IMR-90 (cell line): ENCODE measurements at regions not wholly inside any gene's neighbourhood (a gene's known extent, or its start where the extent isn't known, plus 50 kb on each side); places are given as distances from the start of the nearest gene placed in this dataset.

Source experiments
- ATAC-seq: fragments of 200-7000 bp; cut with Tn5 transposase; 2 replicates; pipeline ENCODE4 v1.9.1; 2020; ENCODE audit warnings: low read depth, mild to moderate bottlenecking, moderate library complexity
- BruUV-seq: library from RNA; stranded (reverse); fragments of 400-500 nt; replicated peaks from 2 replicates; lab custom pipeline; 2021; lab: Mats Ljungman, UMichigan
- CTCF ChIA-PET: fragments of 300-600 bp; formaldehyde crosslinking; extraction: SDS; loops from one replicate; lab custom pipeline; 2021; ENCODE audit warnings: antibody characterized with exemption; lab: Yijun Ruan, JAX
- POLR2A ChIA-PET: fragments of 300-600 bp; sonication (Branson Sonifier 250); formaldehyde crosslinking; loops from one replicate; lab custom pipeline; 2022; ENCODE audit warnings: antibody characterized with exemption; ENCODE audit not compliant: unreplicated experiment; lab: Charles Lee
- DNase-seq: peaks from one replicate; pipeline ENCODE4 v3.0.0; 2013
- H2AFZ ChIP-seq: replicated peaks from 2 replicates; pipeline ENCODE3; 2013; ENCODE audit warnings: low read length, mild to moderate bottlenecking; ENCODE audit not compliant: poor library complexity
- H2AK5ac ChIP-seq: 2 replicates; pipeline ENCODE4 v1.6.1; 2013; ENCODE audit warnings: low read depth, low read length, inconsistent platforms
- H2AK9ac ChIP-seq: replicated peaks from 2 replicates; pipeline ENCODE3; 2013; ENCODE audit warnings: mild to moderate bottlenecking, low read depth, low read length, moderate library complexity; ENCODE audit not compliant: poor library complexity
- H2BK120ac ChIP-seq: 2 replicates; pipeline ENCODE4 v1.6.1; 2013; ENCODE audit warnings: low read depth, low read length, inconsistent platforms
- H2BK15ac ChIP-seq: 3 replicates; pipeline ENCODE4 v1.6.1; 2013; ENCODE audit warnings: low read depth, low read length, inconsistent platforms
- H2BK20ac ChIP-seq: 2 replicates; pipeline ENCODE4 v1.6.1; 2013; ENCODE audit warnings: low read depth, mild to moderate bottlenecking, inconsistent platforms, low read length, moderate library complexity
- H2BK5ac ChIP-seq: 2 replicates; pipeline ENCODE4 v1.6.1; 2013; ENCODE audit warnings: mild to moderate bottlenecking, low read depth, low read length, inconsistent platforms; ENCODE audit not compliant: poor library complexity, severe bottlenecking
- H3K14ac ChIP-seq: replicated peaks from 2 replicates; pipeline ENCODE4 v1.6.1; 2013; ENCODE audit warnings: low read depth, low read length, inconsistent platforms
- H3K18ac ChIP-seq: 2 replicates; pipeline ENCODE4 v1.6.1; 2013; ENCODE audit warnings: low read depth, low read length, control low read depth
- H3K23ac ChIP-seq: 2 replicates; pipeline ENCODE4 v1.6.1; 2013; ENCODE audit warnings: low read depth, low read length, inconsistent platforms
- H3K27ac ChIP-seq: 2 replicates; pipeline ENCODE4 v1.5.1; 2013; ENCODE audit warnings: mild to moderate bottlenecking, control low read depth, low read length; ENCODE audit not compliant: insufficient read depth
- H3K27me3 ChIP-seq: 2 replicates; pipeline ENCODE4 v1.6.1; 2013; ENCODE audit warnings: low read length; ENCODE audit not compliant: control insufficient read depth, insufficient read depth
- H3K36me3 ChIP-seq: 2 replicates; pipeline ENCODE4 v1.6.1; 2013; ENCODE audit warnings: low read length, mixed read lengths; ENCODE audit not compliant: control insufficient read depth, insufficient read depth
- H3K4ac ChIP-seq: 2 replicates; pipeline ENCODE4 v1.6.1; 2013; ENCODE audit warnings: low read depth, low read length, inconsistent platforms
- H3K4me1 ChIP-seq: 2 replicates; pipeline ENCODE4 v1.6.1; 2013; ENCODE audit warnings: low read length, mixed read lengths; ENCODE audit not compliant: control insufficient read depth, insufficient read depth
- H3K4me2 ChIP-seq: 2 replicates; pipeline ENCODE4 v1.6.1; 2013; ENCODE audit warnings: low read depth, mild to moderate bottlenecking, control low read depth, low read length, moderate library complexity
- H3K4me3 ChIP-seq: 2 replicates; pipeline ENCODE4 v1.5.1; 2013; ENCODE audit warnings: low read depth, mild to moderate bottlenecking, control low read depth, low read length, moderate library complexity; ENCODE audit not compliant: insufficient read depth
- H3K56ac ChIP-seq: 2 replicates; pipeline ENCODE4 v1.6.1; 2013; ENCODE audit warnings: low read length, inconsistent platforms; ENCODE audit not compliant: insufficient read depth; ENCODE audit errors: extremely low read depth
- H3K79me1 ChIP-seq, 2 experiments: 2 replicates each; pipeline ENCODE4 v1.6.1; 2013; ENCODE audit warnings: low read length in 2 of 2, inconsistent platforms in 1 of 2, low read depth in 1 of 2
- H3K9ac ChIP-seq: 2 replicates; pipeline ENCODE4 v1.6.1; 2013; ENCODE audit warnings: low read depth, low read length, control low read depth
- H3K9me1 ChIP-seq: 2 replicates; pipeline ENCODE4 v1.6.1; 2013; ENCODE audit warnings: low read length, inconsistent platforms; ENCODE audit not compliant: insufficient read depth
- H3K9me3 ChIP-seq: 2 replicates; pipeline ENCODE4 v1.6.1; 2013; ENCODE audit warnings: low read length; ENCODE audit not compliant: control insufficient read depth, insufficient read depth
- H4K20me1 ChIP-seq: 2 replicates; pipeline ENCODE4 v1.6.1; 2013; ENCODE audit warnings: low read length, inconsistent platforms; ENCODE audit not compliant: insufficient read depth
- H4K5ac ChIP-seq: 2 replicates; pipeline ENCODE4 v1.6.1; 2013; ENCODE audit warnings: mild to moderate bottlenecking, low read depth, low read length, control low read depth
- H4K8ac ChIP-seq, 2 experiments: 2 replicates each; pipeline ENCODE4 v1.6.1; 2013; ENCODE audit warnings: low read depth in 2 of 2, low read length in 2 of 2, control low read depth in 1 of 2, inconsistent platforms in 1 of 2
- H4K91ac ChIP-seq: 2 replicates; pipeline ENCODE4 v1.6.1; 2013; ENCODE audit warnings: low read depth, low read length, inconsistent platforms; ENCODE audit not compliant: insufficient read depth
- BHLHE40 ChIP-seq: fragments of 150-350 bp; IDR thresholded peaks from 2 replicates; pipeline ENCODE4 v1.6.1; 2016; ENCODE audit warnings: mild to moderate bottlenecking, low read depth, low read length
- CEBPB ChIP-seq: IDR thresholded peaks from 2 replicates; pipeline ENCODE4 v1.6.1; 2012; ENCODE audit warnings: low read depth, low read length, improper control_type of control experiment
- CHD1 ChIP-seq: IDR thresholded peaks from 2 replicates; pipeline ENCODE4 v1.6.1; 2012; ENCODE audit warnings: low read depth, low read length, improper control_type of control experiment
- FOS ChIP-seq: fragments of 150-350 bp; IDR thresholded peaks from 2 replicates; pipeline ENCODE4 v1.6.1; 2016; ENCODE audit warnings: low read depth, low read length
- MAFK ChIP-seq: IDR thresholded peaks from 2 replicates; pipeline ENCODE4 v1.6.1; 2012; ENCODE audit warnings: low read depth, low read length, improper control_type of control experiment
- MAZ ChIP-seq: IDR thresholded peaks from 2 replicates; pipeline ENCODE4 v1.6.1; 2012; ENCODE audit warnings: low read depth, mild to moderate bottlenecking, low read length, improper control_type of control experiment, moderate library complexity, borderline replicate concordance
- MXI1 ChIP-seq: IDR thresholded peaks from 2 replicates; pipeline ENCODE4 v1.6.1; 2012; ENCODE audit warnings: low read depth, mild to moderate bottlenecking, low read length, moderate library complexity, borderline replicate concordance
- NFE2L2 ChIP-seq: fragments of 150-350 bp; IDR thresholded peaks from 2 replicates; pipeline ENCODE4 v1.6.1; 2016; ENCODE audit warnings: low read depth, mild to moderate bottlenecking, low read length
- POLR2A ChIP-seq: IDR thresholded peaks from 2 replicates; pipeline ENCODE4 v1.6.1; 2012; ENCODE audit warnings: mild to moderate bottlenecking, low read depth, low read length
- RAD21 ChIP-seq: IDR thresholded peaks from 2 replicates; pipeline ENCODE4 v1.6.1; 2012; ENCODE audit warnings: low read length, improper control_type of control experiment
- RCOR1 ChIP-seq: IDR thresholded peaks from 2 replicates; pipeline ENCODE4 v1.6.1; 2012; ENCODE audit warnings: mild to moderate bottlenecking, low read length, improper control_type of control experiment; ENCODE audit not compliant: insufficient replicate concordance
- RFX5 ChIP-seq: IDR thresholded peaks from 2 replicates; pipeline ENCODE4 v1.8.0; 2012; ENCODE audit warnings: low read depth, mild to moderate bottlenecking, low read length, moderate library complexity
- WGBS, 2 experiments: methylation state at CpG; one replicate each; pipeline versions ENCODE4 v1.1.5 to v1.1.7; 2013; ENCODE audit warnings: missing lambda C conversion rate in 2 of 2; ENCODE audit not compliant: insufficient read length in 1 of 2; ENCODE audit errors: extremely low coverage in 2 of 2; 5-methylcytosine and 5-hydroxymethylcytosine counted together
- dilution Hi-C: fragments of 300-500 bp; cut with HindIII; formaldehyde crosslinking; loops from one replicate; pipeline ENCODE4 v1.14.3; 2018; ENCODE audit warnings: low sequenced_read_pairs; ENCODE audit not compliant: unreplicated experiment
- in situ Hi-C: fragments of 300-500 bp; cut with MboI; formaldehyde crosslinking; loops from 3 replicates; pipeline ENCODE4 v1.14.3; 2019; ENCODE audit warnings: low sequenced_read_pairs, inconsistent platforms, mixed read lengths
- intact Hi-C: fragments of 100-400 bp; cut with micrococcal nuclease; formaldehyde crosslinking; loops from 2 replicates; pipeline ENCODE4 v1.10.0; 2022
- TF ChIP-seq, protein P1 (sequence below): fragments of 150-350 bp; IDR thresholded peaks from 2 replicates; pipeline ENCODE4 v1.6.1; 2017; ENCODE audit warnings: mild to moderate bottlenecking, antibody characterized with exemption, low read length, low read depth
- TF ChIP-seq, protein P2 (sequence below): fragments of 150-350 bp; IDR thresholded peaks from 2 replicates; pipeline ENCODE4 v1.6.1; 2016; ENCODE audit warnings: low read depth, mild to moderate bottlenecking, low read length, moderate library complexity, borderline replicate concordance

DNA sequence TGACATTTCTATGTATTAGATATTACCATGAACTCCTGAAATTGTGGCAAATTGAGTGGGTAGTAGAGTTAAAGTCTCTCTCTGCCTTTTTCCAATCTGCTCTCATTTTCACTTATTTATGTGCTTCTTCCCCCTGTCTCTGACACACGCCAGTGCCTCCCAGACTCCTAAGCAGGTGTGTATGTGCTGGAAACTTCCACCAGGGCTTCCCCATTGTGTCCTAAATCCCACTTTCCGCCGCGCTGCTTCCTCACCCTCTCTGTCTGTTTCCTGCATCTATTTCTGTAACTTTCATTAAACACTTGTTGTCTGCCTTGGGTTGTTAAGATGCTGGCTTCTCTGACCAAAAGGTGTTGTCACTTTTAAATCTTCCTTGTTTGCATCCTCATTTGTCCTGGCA, 97.6 kb upstream of the HDGFL1 start:
- H3K56ac ChIP-seq: no peak overlapping the region
- BruUV-seq: no TSS peak
- TF ChIP-seq POLR2A (no peak), MXI1 (no peak), NFE2L2 (no peak), CEBPB (no peak), CHD1 (no peak), MAFK (no peak), FOS (no peak), MAZ (no peak), RCOR1 (no peak), RAD21 (no peak), RFX5 (no peak), BHLHE40 (no peak)
- TF ChIP-seq, protein P1, sequence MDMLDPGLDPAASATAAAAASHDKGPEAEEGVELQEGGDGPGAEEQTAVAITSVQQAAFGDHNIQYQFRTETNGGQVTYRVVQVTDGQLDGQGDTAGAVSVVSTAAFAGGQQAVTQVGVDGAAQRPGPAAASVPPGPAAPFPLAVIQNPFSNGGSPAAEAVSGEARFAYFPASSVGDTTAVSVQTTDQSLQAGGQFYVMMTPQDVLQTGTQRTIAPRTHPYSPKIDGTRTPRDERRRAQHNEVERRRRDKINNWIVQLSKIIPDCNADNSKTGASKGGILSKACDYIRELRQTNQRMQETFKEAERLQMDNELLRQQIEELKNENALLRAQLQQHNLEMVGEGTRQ: no peak
- TF ChIP-seq, protein P2, sequence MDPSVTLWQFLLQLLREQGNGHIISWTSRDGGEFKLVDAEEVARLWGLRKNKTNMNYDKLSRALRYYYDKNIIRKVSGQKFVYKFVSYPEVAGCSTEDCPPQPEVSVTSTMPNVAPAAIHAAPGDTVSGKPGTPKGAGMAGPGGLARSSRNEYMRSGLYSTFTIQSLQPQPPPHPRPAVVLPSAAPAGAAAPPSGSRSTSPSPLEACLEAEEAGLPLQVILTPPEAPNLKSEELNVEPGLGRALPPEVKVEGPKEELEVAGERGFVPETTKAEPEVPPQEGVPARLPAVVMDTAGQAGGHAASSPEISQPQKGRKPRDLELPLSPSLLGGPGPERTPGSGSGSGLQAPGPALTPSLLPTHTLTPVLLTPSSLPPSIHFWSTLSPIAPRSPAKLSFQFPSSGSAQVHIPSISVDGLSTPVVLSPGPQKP: no peak
- H3K9me3 ChIP-seq: no peaks in the 10 kb centered on the region
- POLR2A ChIA-PET: no interaction called here
- no peak overlapping the region; the same call in 1 of the 2 replicates for H3K4ac ChIP-seq
- 0 out of 2 replicates have a peak overlapping the region, but pooled peaks have one; percentile 22 for H3K23ac ChIP-seq
- CTCF ChIA-PET: interaction anchor here (0.6 kb wide), 1 partner anchor 620 kb away, joined by 3 read pairs; no protein-coding TSS in a partner anchor
- dilution Hi-C loops: no loop called here
- H3K9me1 ChIP-seq: no peaks in the 10 kb centered on the region
- H3K27me3 ChIP-seq: no peaks in the 10 kb centered on the region
- no peak overlapping the region for H2AK5ac ChIP-seq
- no peak overlapping the region; the same call in 1 of the 2 replicates for H3K14ac ChIP-seq
- peak overlapping the region; percentile 30; the same call in 1 of the 2 replicates for H4K5ac ChIP-seq
- no CpG with 5 or more reads among the region's 4 CpGs for WGBS, 2 experiments
- H2BK120ac ChIP-seq: no peak overlapping the region; the same call in 1 of the 2 replicates
- H3K4me1 ChIP-seq: peaks cover 4% of the 10 kb centered on the region; the same call in 1 of the 2 replicates
- H2AFZ ChIP-seq: peak overlapping the region; percentile 3
- intact Hi-C loops: no loop called here
- H2AK9ac ChIP-seq: no peak overlapping the region
- H4K91ac ChIP-seq: no peak overlapping the region; the same call in 1 of the 2 replicates
- ATAC-seq (no peak), DNase-seq (no peak)
- peak overlapping the region; percentile 54; the same call in 1 of the 2 replicates for H3K18ac ChIP-seq
- no peak overlapping the region for H4K8ac ChIP-seq
- H3K4me3 ChIP-seq: no peak overlapping the region
- H2BK20ac ChIP-seq: peak overlapping the region; percentile 8; the same call in 1 of the 2 replicates
- H4K20me1 ChIP-seq: no peaks in the 10 kb centered on the region
- in situ Hi-C loops: no loop called here
- no peak overlapping the region for H3K9ac ChIP-seq
- H2BK5ac ChIP-seq: no peak overlapping the region
- no peaks in the 10 kb centered on the region for H3K79me1 ChIP-seq
- H3K27ac ChIP-seq: no peak overlapping the region
- no peak overlapping the region for H2BK15ac ChIP-seq
- no peak overlapping the region for H3K4me2 ChIP-seq
- no peaks in the 10 kb centered on the region for H3K36me3 ChIP-seq
